ENCODE measurements at regions not wholly inside any gene's neighbourhood (a gene's known extent, or its start where the extent isn't known, plus 50 kb on each side); places are given as distances from the start of the nearest gene placed in this dataset.
"Not testable (repeated sequence)": the region's sequence is repeated elsewhere in the genome, so short reads cannot be mapped to it uniquely, and the experiment has no call there.

- Histone ChIP-seq H3K9me3 (no peaks in the 10 kb centered on the region), H3K36me3 (no peaks in the 10 kb centered on the region), H3K27ac (no peak overlapping the region), H3K27me3 (no peaks in the 10 kb centered on the region), H3K4me1 (no peaks in the 10 kb centered on the region), H3K4me3 (no peak overlapping the region)
- intact Hi-C loops (cut with DNase I; ENCODE audit: low total_unique reads) = no loop called here
- TF ChIP-seq POLR2A (IDR thresholded peaks at IDR 0.05) = no peak
- TF ChIP-seq CTCF (IDR thresholded peaks at IDR 0.05) = no peak
- DNase-seq = no peak
Observed at GRCh38 chr2:52345082-52345481, 1313.2 kb upstream of the NRXN1 start.

- no peak for DNase-seq
- Histone ChIP-seq H3K9me3 (no peaks in the 10 kb centered on the region), H3K27me3 (no peaks in the 10 kb centered on the region), H3K27ac (no peak overlapping the region), H3K4me1 (no peaks in the 10 kb centered on the region), H3K4me3 (no peak overlapping the region), H3K36me3 (no peaks in the 10 kb centered on the region)
- TF ChIP-seq CTCF (IDR thresholded peaks at IDR 0.05) (no peak), POLR2A (IDR thresholded peaks at IDR 0.05) (no peak)
- intact Hi-C loops (cut with DNase I; ENCODE audit: low total_unique reads) = no loop called here
Observed at GRCh38 chr2:52343706-52344266, 1311.9 kb upstream of the NRXN1 start.

GRCh38 chr2:52343010-52343409 is 1311.1 kb upstream of the NRXN1 start:
- Histone ChIP-seq H3K9me3 (no peaks in the 10 kb centered on the region), H3K4me1 (no peaks in the 10 kb centered on the region), H3K36me3 (no peaks in the 10 kb centered on the region), H3K4me3 (no peak overlapping the region), H3K27ac (no peak overlapping the region), H3K27me3 (no peaks in the 10 kb centered on the region)
- DNase-seq = no peak
- TF ChIP-seq POLR2A (IDR thresholded peaks at IDR 0.05) = no peak
- no peak for TF ChIP-seq CTCF (IDR thresholded peaks at IDR 0.05)
- intact Hi-C loops (cut with DNase I; ENCODE audit: low total_unique reads) = no loop called here

- H3K4me3 ChIP-seq = no peak overlapping the region
- TF ChIP-seq POLR2A (IDR thresholded peaks at IDR 0.05) = no peak
- intact Hi-C loops (cut with DNase I; ENCODE audit: low total_unique reads) = no loop called here
- H3K36me3 ChIP-seq = no peaks in the 10 kb centered on the region
- H3K27ac ChIP-seq = no peak overlapping the region
- no peaks in the 10 kb centered on the region for H3K4me1 ChIP-seq
- H3K27me3 ChIP-seq = no peaks in the 10 kb centered on the region
- DNase-seq = no peak
- no peaks in the 10 kb centered on the region for H3K9me3 ChIP-seq
Observed at GRCh38 chr2:52342458-52342857, 1310.5 kb upstream of the NRXN1 start.

- Histone ChIP-seq H3K9me3 (no peaks in the 10 kb centered on the region), H3K27me3 (no peaks in the 10 kb centered on the region), H3K4me1 (no peaks in the 10 kb centered on the region), H3K27ac (no peak overlapping the region), H3K36me3 (no peaks in the 10 kb centered on the region), H3K4me3 (no peak overlapping the region)
- DNase-seq = no peak
- no peak for TF ChIP-seq POLR2A (IDR thresholded peaks at IDR 0.05)
- no peak for TF ChIP-seq CTCF (IDR thresholded peaks at IDR 0.05)
- intact Hi-C loops (cut with DNase I; ENCODE audit: low total_unique reads) = no loop called here
Observed at GRCh38 chr2:52341732-52342131, 1309.8 kb upstream of the NRXN1 start.

GRCh38 chr2:52340171-52340570 is 1308.2 kb upstream of the NRXN1 start:
- no peaks in the 10 kb centered on the region for H3K36me3 ChIP-seq
- H3K27ac ChIP-seq = no peak overlapping the region
- no peaks in the 10 kb centered on the region for H3K9me3 ChIP-seq
- no peak overlapping the region for H3K4me3 ChIP-seq
- H3K4me1 ChIP-seq = no peaks in the 10 kb centered on the region
- intact Hi-C loops (cut with DNase I; ENCODE audit: low total_unique reads) = no loop called here
- no peak for DNase-seq
- H3K27me3 ChIP-seq = no peaks in the 10 kb centered on the region
- TF ChIP-seq CTCF (IDR thresholded peaks at IDR 0.05) = no peak
- TF ChIP-seq POLR2A (IDR thresholded peaks at IDR 0.05) = no peak

- H3K9me3 ChIP-seq; DNase-seq; H3K4me1 ChIP-seq; intact Hi-C loops (cut with DNase I; ENCODE audit: low total_unique reads); H3K27me3 ChIP-seq; H3K36me3 ChIP-seq; H3K27ac ChIP-seq; H3K4me3 ChIP-seq: not testable (repeated sequence)
Observed at GRCh38 chr2:52337786-52338185, 1305.9 kb upstream of the NRXN1 start.
